SK-N-SH (cell line): ENCODE measurements at regions not wholly inside any gene's neighbourhood (a gene's known extent, or its start where the extent isn't known, plus 50 kb on each side); places are given as distances from the start of the nearest gene placed in this dataset.

Source experiments
- CTCF ChIA-PET: fragments of 300-600, 350-600 bp; formaldehyde crosslinking; extraction: SDS; loops from one replicate; lab custom pipeline; 2021; lab: Yijun Ruan, JAX
- POLR2A ChIA-PET: fragments of 350-600 bp; sonication (Branson Sonifier 250); formaldehyde crosslinking; extraction: SDS; loops from one replicate; lab custom pipeline; 2020; ENCODE audit warnings: antibody characterized with exemption, inconsistent platforms; lab: Yijun Ruan, JAX
- DNase-seq: peaks from one replicate; pipeline ENCODE4 v3.0.0; 2012
- H2AFZ ChIP-seq: fragments of 200-600 bp; sonication (generic); 2 replicates; pipeline ENCODE4 v1.8.1; 2016; ENCODE audit warnings: antibody characterized with exemption, mild to moderate bottlenecking, low read depth
- H3F3A ChIP-seq: fragments of 200-600 bp; sonication (generic); replicated peaks from 2 replicates; pipeline ENCODE3; 2016; ENCODE audit warnings: antibody characterized with exemption, mild to moderate bottlenecking; ENCODE audit not compliant: insufficient read depth
- H3K27ac ChIP-seq, 2 experiments: fragments of 200-500 bp in 1 of 2; fragments of 200-600 bp in 1 of 2; sonication (Bioruptor generic) in 1 of 2; sonication (generic), shearing (Covaris generic) in 1 of 2; 2 replicates each; pipeline versions ENCODE4 v1.5.1 to v1.6.1; 2014 to 2016; ENCODE audit warnings: low read depth in 2 of 2, inconsistent platforms in 1 of 2, low read length in 1 of 2, mild to moderate bottlenecking in 1 of 2, mixed read lengths in 1 of 2
- H3K27me3 ChIP-seq: fragments of 200-600 bp; sonication (generic), shearing (Covaris generic); 2 replicates; pipeline ENCODE4 v1.6.1; 2016; ENCODE audit warnings: mixed run types; ENCODE audit not compliant: insufficient read depth
- H3K36me3 ChIP-seq, 2 experiments: fragments of 200-500 bp in 1 of 2; fragments of 200-600 bp in 1 of 2; sonication (Bioruptor generic) in 1 of 2; sonication (generic) in 1 of 2; replicated peaks in 1 of 2; 2 replicates each; pipeline versions ENCODE3 to v1.5.1; 2014 to 2016; ENCODE audit warnings: low read length in 1 of 2, mild to moderate bottlenecking in 1 of 2; ENCODE audit not compliant: insufficient read depth in 2 of 2, control insufficient read depth in 1 of 2
- H3K4me1 ChIP-seq, 2 experiments: fragments of 200-500 bp in 1 of 2; fragments of 200-600 bp in 1 of 2; sonication (Bioruptor generic) in 1 of 2; sonication (generic), shearing (Covaris generic) in 1 of 2; 2 replicates each; pipeline versions ENCODE4 v1.5.1 to v1.6.1; 2014 to 2016; ENCODE audit warnings: low read depth in 1 of 2, low read length in 1 of 2, mixed run types in 1 of 2; ENCODE audit not compliant: insufficient read depth in 2 of 2, control insufficient read depth in 1 of 2
- H3K4me2 ChIP-seq: fragments of 200-600 bp; sonication (generic), shearing (Covaris generic); 2 replicates; pipeline ENCODE4 v1.6.1; 2017; ENCODE audit warnings: mixed run types
- H3K4me3 ChIP-seq, 2 experiments: fragments of 200-500 bp in 1 of 2; fragments of 200-600 bp in 1 of 2; sonication (Bioruptor generic) in 1 of 2; sonication (generic), shearing (Covaris generic) in 1 of 2; 2 replicates each; pipeline versions ENCODE4 v1.5.1 to v1.8.1; 2014 to 2016; ENCODE audit warnings: low read depth in 2 of 2, inconsistent platforms in 1 of 2, low read length in 1 of 2, mild to moderate bottlenecking in 1 of 2, mixed read lengths in 1 of 2, moderate library complexity in 1 of 2
- H3K79me2 ChIP-seq: fragments of 200-600 bp; sonication (generic); 2 replicates; pipeline ENCODE4 v1.8.1; 2017; ENCODE audit warnings: mild to moderate bottlenecking; ENCODE audit not compliant: insufficient read depth
- H3K9ac ChIP-seq: fragments of 200-600 bp; sonication (generic); 2 replicates; pipeline ENCODE4 v1.6.1; 2017; ENCODE audit warnings: mixed run types
- H3K9me2 ChIP-seq: fragments of 200-600 bp; sonication (generic); 2 replicates; pipeline ENCODE4 v1.6.1; 2017; ENCODE audit warnings: mixed run types
- H3K9me3 ChIP-seq: fragments of 200-600 bp; sonication (generic); 2 replicates; pipeline ENCODE4 v1.6.1; 2017; ENCODE audit warnings: mixed run types, mild to moderate bottlenecking, moderate library complexity
- H4K20me1 ChIP-seq: fragments of 200-600 bp; sonication (generic); 2 replicates; pipeline ENCODE4 v1.6.1; 2017; ENCODE audit warnings: mild to moderate bottlenecking, mixed run types; ENCODE audit not compliant: insufficient read depth
- CTCF ChIP-seq: fragments of 200-600 bp; sonication (generic); IDR thresholded peaks from 2 replicates; pipeline ENCODE4 v1.6.1; 2017; ENCODE audit warnings: antibody characterized with exemption, mild to moderate bottlenecking, moderate library complexity
- ELF1 ChIP-seq: IDR thresholded peaks from 2 replicates; pipeline ENCODE4 v1.4.0; 2012
- EZH2phosphoT487 ChIP-seq: fragments of 200-600 bp; sonication (generic); IDR thresholded peaks from 2 replicates; pipeline ENCODE4 v1.6.1; 2017; ENCODE audit warnings: low read depth, mixed run types, mild to moderate bottlenecking, antibody characterized with exemption, moderate library complexity, borderline replicate concordance
- FOSL2 ChIP-seq: IDR thresholded peaks from 2 replicates; pipeline ENCODE4 v1.4.0; 2012; ENCODE audit warnings: low read depth, mild to moderate bottlenecking, moderate library complexity, borderline replicate concordance
- FOXJ3 ChIP-seq: sonication (generic); formaldehyde crosslinking; IDR thresholded peaks from 2 replicates; pipeline ENCODE4 v1.5.1; 2020; ENCODE audit warnings: mild to moderate bottlenecking, missing genetic modification reagents
- FOXM1 ChIP-seq: IDR thresholded peaks from 2 replicates; pipeline ENCODE4 v1.4.0; 2012; ENCODE audit warnings: low read depth, mild to moderate bottlenecking
- MAX ChIP-seq: IDR thresholded peaks from 2 replicates; pipeline ENCODE4 v1.4.0; 2012; ENCODE audit warnings: low read depth
- MEF2A ChIP-seq: IDR thresholded peaks from 2 replicates; pipeline ENCODE4 v1.4.0; 2012; ENCODE audit warnings: low read depth, borderline replicate concordance
- MXI1 ChIP-seq: IDR thresholded peaks from 2 replicates; pipeline ENCODE4 v1.6.1; 2012; ENCODE audit warnings: mild to moderate bottlenecking, low read depth, low read length, improper control_type of control experiment
- NFIC ChIP-seq: IDR thresholded peaks from 2 replicates; pipeline ENCODE4 v1.4.0; 2012; ENCODE audit warnings: borderline replicate concordance
- NRF1 ChIP-seq: IDR thresholded peaks from 2 replicates; pipeline ENCODE4 v1.6.1; 2012; ENCODE audit warnings: low read depth, mild to moderate bottlenecking, low read length
- PBX3 ChIP-seq: IDR thresholded peaks from 2 replicates; pipeline ENCODE4; 2012
- POLR2AphosphoS5 ChIP-seq: IDR thresholded peaks from 2 replicates; pipeline ENCODE4 v1.6.1; 2012; ENCODE audit warnings: low read depth, low read length
- RAD21 ChIP-seq: IDR thresholded peaks from 2 replicates; pipeline ENCODE4 v1.6.1; 2012; ENCODE audit warnings: mild to moderate bottlenecking, low read length
- RCOR1 ChIP-seq: fragments of 150-350 bp; IDR thresholded peaks from 2 replicates; pipeline ENCODE4 v1.6.1; 2017; ENCODE audit warnings: antibody characterized with exemption, low read length
- RFX5 ChIP-seq: IDR thresholded peaks from 2 replicates; pipeline ENCODE4 v1.6.1; 2012; ENCODE audit warnings: mild to moderate bottlenecking, improper control_type of control experiment, low read length
- TEAD4 ChIP-seq: IDR thresholded peaks from 2 replicates; pipeline ENCODE4 v1.4.0; 2012; ENCODE audit warnings: mild to moderate bottlenecking, borderline replicate concordance; ENCODE audit not compliant: insufficient read depth
- USF1 ChIP-seq: IDR thresholded peaks from 2 replicates; pipeline ENCODE4 v1.4.0; 2012; ENCODE audit warnings: low read depth, borderline replicate concordance
- USF2 ChIP-seq: fragments of 150-350 bp; IDR thresholded peaks from 2 replicates; pipeline ENCODE4 v1.6.1; 2017; ENCODE audit warnings: antibody characterized with exemption, low read length, low read depth, borderline replicate concordance
- YY1 ChIP-seq: IDR thresholded peaks from 2 replicates; pipeline ENCODE4 v1.4.0; 2012; ENCODE audit warnings: low read depth, mild to moderate bottlenecking
- ZBTB33 ChIP-seq: IDR thresholded peaks from 2 replicates; pipeline ENCODE4 v1.4.0; 2012; ENCODE audit warnings: low read depth, borderline replicate concordance
- WGBS: methylation state at CpG from one replicate; pipeline ENCODE4 v1.1.6; 2017; ENCODE audit warnings: low lambda C conversion rate; 5-methylcytosine and 5-hydroxymethylcytosine counted together

GRCh38 chr11:94676814-94677213, 91.3 kb upstream of the AMOTL1 start:
- Histone ChIP-seq H3K27ac (no peak overlapping the region), H3K4me3 (no peak overlapping the region), H3K79me2 (no peaks in the 10 kb centered on the region), H3K9me3 (no peaks in the 10 kb centered on the region), H3K9me2 (no peaks in the 10 kb centered on the region), H3K4me1 (no peaks in the 10 kb centered on the region), H3K27me3 (no peaks in the 10 kb centered on the region)
- POLR2A ChIA-PET, result no interaction called here
- no peak for TF ChIP-seq FOXM1
- no peak for TF ChIP-seq ELF1
- no peak for TF ChIP-seq NFIC
- no peak for TF ChIP-seq YY1
- TF ChIP-seq FOSL2, result no peak
- no peak for TF ChIP-seq FOXJ3 (CRISPR knock-in tag)
- TF ChIP-seq RCOR1, result no peak
- no peak for TF ChIP-seq MEF2A
- TF ChIP-seq, all 33 proteins: peak for 0
- H3K9ac ChIP-seq, result no peak overlapping the region
- H3F3A ChIP-seq, result no peaks in the 10 kb centered on the region
- 49% methylated on average over 4 of the region's 4 CpGs for WGBS
- no peaks in the 10 kb centered on the region for H3K36me3 ChIP-seq
- no peak overlapping the region for H3K4me2 ChIP-seq
- no peak for DNase-seq
- no peak overlapping the region for H2AFZ ChIP-seq
- H4K20me1 ChIP-seq, result no peaks in the 10 kb centered on the region
- CTCF ChIA-PET, result interaction anchor here (0.9 to 1.7 kb wide), 3 partner anchors 11 to 250 kb away, joined by 3 to 4 read pairs (median 4); no protein-coding TSS in a partner anchor

GRCh38 chr11:94678236-94678635, 89.9 kb upstream of the AMOTL1 start:
- H3K36me3 ChIP-seq, result no peaks in the 10 kb centered on the region
- 48% methylated on average over 3 of the region's 4 CpGs for WGBS
- H2AFZ ChIP-seq, result no peak overlapping the region
- DNase-seq, result no peak
- ChIA-PET POLR2A (no interaction called here), CTCF (no interaction called here)
- H3K9me3 ChIP-seq, result no peaks in the 10 kb centered on the region
- no peak overlapping the region for H3K4me3 ChIP-seq
- no peak overlapping the region for H3K9ac ChIP-seq
- H4K20me1 ChIP-seq, result no peaks in the 10 kb centered on the region
- H3K27me3 ChIP-seq, result no peaks in the 10 kb centered on the region
- H3K9me2 ChIP-seq, result no peaks in the 10 kb centered on the region
- H3K79me2 ChIP-seq, result no peaks in the 10 kb centered on the region
- H3K4me1 ChIP-seq, result no peaks in the 10 kb centered on the region
- no peak overlapping the region for H3K4me2 ChIP-seq
- H3F3A ChIP-seq, result no peaks in the 10 kb centered on the region
- TF ChIP-seq RCOR1 (no peak), MAX (no peak), TEAD4 (no peak), USF2 (no peak), POLR2AphosphoS5 (no peak), CTCF (no peak), RAD21 (no peak), ZBTB33 (no peak), FOXM1 (no peak), RFX5 (no peak), EZH2phosphoT487 (no peak), PBX3 (no peak), NRF1 (no peak), FOSL2 (no peak), MXI1 (no peak), USF1 (no peak), YY1 (no peak)
- H3K27ac ChIP-seq, result no peak overlapping the region; a peak in 1 of 4 replicates
